ENCODE measurements at regions not wholly inside any gene's neighbourhood (a gene's known extent, or its start where the extent isn't known, plus 50 kb on each side); places are given as distances from the start of the nearest gene placed in this dataset.

DNA sequence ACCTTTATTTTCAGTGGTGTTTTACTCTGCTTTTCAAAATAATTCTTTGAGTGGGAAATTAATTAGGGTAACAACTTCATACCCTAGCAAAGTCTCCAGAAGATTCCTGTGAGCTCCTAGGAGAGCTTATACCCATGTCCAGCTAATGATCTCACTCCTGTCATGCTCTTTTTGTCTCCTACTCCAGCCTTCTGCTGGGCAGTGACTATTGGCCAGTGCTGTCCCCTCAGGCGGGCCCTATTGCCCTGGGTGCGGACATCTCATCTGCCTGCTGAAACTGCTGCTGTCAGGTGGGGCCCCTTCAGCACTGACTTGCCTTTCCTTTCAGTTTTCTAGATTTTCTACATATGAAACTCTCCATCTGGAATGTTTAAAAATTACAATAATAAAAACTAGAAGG, 80.3 kb downstream of the EBLN1 start:
- no peak for TF ChIP-seq POLR2A (IDR thresholded peaks at IDR 0.05)
- TF ChIP-seq, protein P1, sequence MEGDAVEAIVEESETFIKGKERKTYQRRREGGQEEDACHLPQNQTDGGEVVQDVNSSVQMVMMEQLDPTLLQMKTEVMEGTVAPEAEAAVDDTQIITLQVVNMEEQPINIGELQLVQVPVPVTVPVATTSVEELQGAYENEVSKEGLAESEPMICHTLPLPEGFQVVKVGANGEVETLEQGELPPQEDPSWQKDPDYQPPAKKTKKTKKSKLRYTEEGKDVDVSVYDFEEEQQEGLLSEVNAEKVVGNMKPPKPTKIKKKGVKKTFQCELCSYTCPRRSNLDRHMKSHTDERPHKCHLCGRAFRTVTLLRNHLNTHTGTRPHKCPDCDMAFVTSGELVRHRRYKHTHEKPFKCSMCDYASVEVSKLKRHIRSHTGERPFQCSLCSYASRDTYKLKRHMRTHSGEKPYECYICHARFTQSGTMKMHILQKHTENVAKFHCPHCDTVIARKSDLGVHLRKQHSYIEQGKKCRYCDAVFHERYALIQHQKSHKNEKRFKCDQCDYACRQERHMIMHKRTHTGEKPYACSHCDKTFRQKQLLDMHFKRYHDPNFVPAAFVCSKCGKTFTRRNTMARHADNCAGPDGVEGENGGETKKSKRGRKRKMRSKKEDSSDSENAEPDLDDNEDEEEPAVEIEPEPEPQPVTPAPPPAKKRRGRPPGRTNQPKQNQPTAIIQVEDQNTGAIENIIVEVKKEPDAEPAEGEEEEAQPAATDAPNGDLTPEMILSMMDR (IDR thresholded peaks at IDR 0.05) = no peak
- TF ChIP-seq EP300 (IDR thresholded peaks at IDR 0.05) = no peak

Data from ovary (tissue), 3 donors.